ENCODE measurements at regions not wholly inside any gene's neighbourhood (a gene's known extent, or its start where the extent isn't known, plus 50 kb on each side); places are given as distances from the start of the nearest gene placed in this dataset.
A peak's percentile ranks its signal among the peaks of the same experiment; 100 is the strongest.

DNA sequence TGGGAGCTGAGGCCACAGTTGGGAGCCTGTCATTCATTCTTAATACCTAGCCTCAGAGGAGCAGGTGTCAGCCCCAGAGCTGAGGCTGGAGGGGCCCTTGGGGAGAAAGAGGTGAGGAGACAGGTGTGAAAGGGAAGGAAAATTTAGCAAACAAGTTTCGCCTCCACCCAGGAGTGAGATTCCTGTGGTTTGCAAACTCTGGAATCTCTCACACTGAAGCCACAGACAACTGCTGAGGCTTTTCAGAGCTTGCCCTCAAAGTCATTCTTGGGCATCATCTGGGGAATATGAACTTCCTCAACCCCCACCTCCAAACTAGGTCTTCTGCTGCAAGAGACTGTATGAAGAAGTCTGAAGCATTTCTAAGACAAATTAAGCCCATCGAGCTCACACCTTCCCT lies 589.5 kb upstream of the TBX3 start:
- H3K4me3 ChIP-seq = no peak overlapping the region
- no peak overlapping the region for H3K27ac ChIP-seq (ENCODE audit: low read depth in 1 of 2, low read length in 1 of 2)
- no peaks in the 10 kb centered on the region for H3K9me3 ChIP-seq (ENCODE audit: control insufficient read depth in 4 of 4, insufficient read depth in 3 of 4, low read length in 3 of 4)
- H3K36me3 ChIP-seq (ENCODE audit: control insufficient read depth in 4 of 4, insufficient read depth in 4 of 4, low read length in 4 of 4) = no peaks in the 10 kb centered on the region
- TF ChIP-seq CTCF (IDR thresholded peaks at IDR 0.05; ENCODE audit: control extremely low read depth, extremely low read depth) = no peak
- DNase-seq = no peak
- no peak overlapping the region for H3K9ac ChIP-seq (ENCODE audit: insufficient read depth in 1 of 2, low read length in 2 of 2)
- H3K4me1 ChIP-seq (ENCODE audit: control insufficient read depth in 5 of 5, insufficient read depth in 5 of 5, low read length in 5 of 5) = no peaks in the 10 kb centered on the region
- no peak for ATAC-seq (ENCODE audit: insufficient read depth, low FRiP score)
- H3K27me3 ChIP-seq (ENCODE audit: control insufficient read depth in 3 of 3, insufficient read depth in 3 of 3, low read length in 2 of 3) = no peaks in the 10 kb centered on the region
- WGBS, 2 donors = 90 to 95% methylated on average over 2 of the region's 2 CpGs

GRCh38 chr12:115268451-115268850 lies 584.5 kb upstream of the TBX3 start:
- H3K27me3 ChIP-seq (ENCODE audit: control insufficient read depth in 3 of 3, insufficient read depth in 3 of 3, low read length in 2 of 3) = no peaks in the 10 kb centered on the region
- no peak for TF ChIP-seq CTCF (IDR thresholded peaks at IDR 0.05; ENCODE audit: control extremely low read depth, extremely low read depth)
- ATAC-seq (ENCODE audit: insufficient read depth, low FRiP score) = no peak
- H3K36me3 ChIP-seq (ENCODE audit: control insufficient read depth in 4 of 4, insufficient read depth in 4 of 4, low read length in 4 of 4) = no peaks in the 10 kb centered on the region
- no peak overlapping the region for H3K27ac ChIP-seq (ENCODE audit: low read depth in 1 of 2, low read length in 1 of 2)
- no peaks in the 10 kb centered on the region for H3K9me3 ChIP-seq (ENCODE audit: control insufficient read depth in 4 of 4, insufficient read depth in 3 of 4, low read length in 3 of 4)
- no peaks in the 10 kb centered on the region for H3K4me1 ChIP-seq (ENCODE audit: control insufficient read depth in 5 of 5, insufficient read depth in 5 of 5, low read length in 5 of 5)
- no peak overlapping the region for H3K9ac ChIP-seq (ENCODE audit: insufficient read depth in 1 of 2, low read length in 2 of 2)
- 88 to 91% methylated on average over 4 of the region's 4 CpGs for WGBS, 2 donors
- DNase-seq = peak in 2 of 3 donors; percentile 31 to 61
- no peak overlapping the region for H3K4me3 ChIP-seq

GRCh38 chr12:115267891-115268290 lies 583.9 kb upstream of the TBX3 start:
- Histone ChIP-seq H3K9ac (ENCODE audit: insufficient read depth in 1 of 2, low read length in 2 of 2) (no peak overlapping the region), H3K4me1 (ENCODE audit: control insufficient read depth in 5 of 5, insufficient read depth in 5 of 5, low read length in 5 of 5) (no peaks in the 10 kb centered on the region), H3K9me3 (ENCODE audit: control insufficient read depth in 4 of 4, insufficient read depth in 3 of 4, low read length in 3 of 4) (no peaks in the 10 kb centered on the region), H3K27ac (ENCODE audit: low read depth in 1 of 2, low read length in 1 of 2) (no peak overlapping the region), H3K4me3 (no peak overlapping the region), H3K27me3 (ENCODE audit: control insufficient read depth in 3 of 3, insufficient read depth in 3 of 3, low read length in 2 of 3) (no peaks in the 10 kb centered on the region), H3K36me3 (ENCODE audit: control insufficient read depth in 4 of 4, insufficient read depth in 4 of 4, low read length in 4 of 4) (no peaks in the 10 kb centered on the region)
- WGBS, 2 donors = 83 to 88% methylated on average over 3 of the region's 3 CpGs
- no peak for ATAC-seq (ENCODE audit: insufficient read depth, low FRiP score)
- DNase-seq = no peak
- TF ChIP-seq CTCF (IDR thresholded peaks at IDR 0.05; ENCODE audit: control extremely low read depth, extremely low read depth) = no peak

- H3K27ac ChIP-seq (ENCODE audit: low read depth in 1 of 2, low read length in 1 of 2) = no peak overlapping the region
Measured at GRCh38 chr12:115267464-115267863, 583.5 kb upstream of the TBX3 start.

More at GRCh38 chr12:115267464-115267863, 583.5 kb upstream of the TBX3 start:
- Histone ChIP-seq H3K9me3 (ENCODE audit: control insufficient read depth in 4 of 4, insufficient read depth in 3 of 4, low read length in 3 of 4) (no peaks in the 10 kb centered on the region), H3K4me3 (no peak overlapping the region), H3K9ac (ENCODE audit: insufficient read depth in 1 of 2, low read length in 2 of 2) (no peak overlapping the region), H3K36me3 (ENCODE audit: control insufficient read depth in 4 of 4, insufficient read depth in 4 of 4, low read length in 4 of 4) (no peaks in the 10 kb centered on the region), H3K27me3 (ENCODE audit: control insufficient read depth in 3 of 3, insufficient read depth in 3 of 3, low read length in 2 of 3) (no peaks in the 10 kb centered on the region), H3K4me1 (ENCODE audit: control insufficient read depth in 5 of 5, insufficient read depth in 5 of 5, low read length in 5 of 5) (no peaks in the 10 kb centered on the region)
- 83 to 85% methylated on average over 3 of the region's 3 CpGs for WGBS, 2 donors
- ATAC-seq (ENCODE audit: insufficient read depth, low FRiP score) = no peak
- TF ChIP-seq CTCF (IDR thresholded peaks at IDR 0.05; ENCODE audit: control extremely low read depth, extremely low read depth) = no peak
- DNase-seq = no peak
